Tibial nerve (tissue), 4 donors: ENCODE measurements at regions not wholly inside any gene's neighbourhood (a gene's known extent, or its start where the extent isn't known, plus 50 kb on each side); places are given as distances from the start of the nearest gene placed in this dataset.

ENCODE experiments used
- DNase-seq, 2 donors: peaks; one replicate each; pipeline ENCODE4 v3.0.0-alpha.2; 2019; ENCODE audit warnings: low spot score in 2 of 2
- H3K27ac ChIP-seq, 4 donors: fragments of 200-600 bp; sonication (generic) in 3 of 4; one replicate each; pipeline ENCODE4 v1.5.1; 2017 to 2019; ENCODE audit warnings: mild to moderate bottlenecking in 1 of 4
- H3K27me3 ChIP-seq, 2 donors: fragments of 200-600 bp; sonication (generic) in 1 of 2; one replicate each; pipeline versions ENCODE4 v1.5.1 to v1.6.0; 2017 to 2019
- H3K36me3 ChIP-seq, 3 donors: fragments of 200-600 bp; sonication (generic); one replicate each; pipeline ENCODE4 v1.5.1; 2018 to 2019
- H3K4me1 ChIP-seq, 4 donors: fragments of 200-600 bp; sonication (generic) in 3 of 4; one replicate each; pipeline ENCODE4 v1.5.1; 2017 to 2019
- H3K4me3 ChIP-seq, 4 donors: fragments of 200-600 bp; sonication (generic) in 3 of 4; one replicate each; pipeline ENCODE4 v1.5.1; 2017 to 2019; ENCODE audit warnings: mild to moderate bottlenecking in 1 of 4, moderate library complexity in 1 of 4
- H3K9me3 ChIP-seq, 4 donors: fragments of 200-600 bp; sonication (generic) in 3 of 4; one replicate each; pipeline ENCODE4 v1.5.1; 2017 to 2019
- CTCF ChIP-seq, 5 experiments: fragments of 200-600 bp in 3 of 5; fragments of 450-650 bp in 2 of 5; sonication (generic) in 3 of 5; IDR thresholded peaks; one replicate each; pipeline ENCODE4 v1.5.1; 2016 to 2019; ENCODE audit warnings: antibody characterized with exemption in 5 of 5, mild to moderate bottlenecking in 3 of 5, moderate library complexity in 2 of 5
- EP300 ChIP-seq, 2 donors: sonication (generic); formaldehyde crosslinking; IDR thresholded peaks; one replicate each; pipeline ENCODE4 v1.6.1; 2017; ENCODE audit warnings: antibody characterized with exemption in 2 of 2, mild to moderate bottlenecking in 1 of 2
- POLR2A ChIP-seq, 2 donors: fragments of 450-650 bp; IDR thresholded peaks; one replicate each; pipeline ENCODE4 v1.6.1; 2017; ENCODE audit warnings: antibody characterized with exemption in 2 of 2, mild to moderate bottlenecking in 2 of 2, moderate library complexity in 2 of 2
- WGBS, 2 donors: methylation state at CpG; one replicate each; pipeline ENCODE4 v1.1.5; 2018; 5-methylcytosine and 5-hydroxymethylcytosine counted together

DNA sequence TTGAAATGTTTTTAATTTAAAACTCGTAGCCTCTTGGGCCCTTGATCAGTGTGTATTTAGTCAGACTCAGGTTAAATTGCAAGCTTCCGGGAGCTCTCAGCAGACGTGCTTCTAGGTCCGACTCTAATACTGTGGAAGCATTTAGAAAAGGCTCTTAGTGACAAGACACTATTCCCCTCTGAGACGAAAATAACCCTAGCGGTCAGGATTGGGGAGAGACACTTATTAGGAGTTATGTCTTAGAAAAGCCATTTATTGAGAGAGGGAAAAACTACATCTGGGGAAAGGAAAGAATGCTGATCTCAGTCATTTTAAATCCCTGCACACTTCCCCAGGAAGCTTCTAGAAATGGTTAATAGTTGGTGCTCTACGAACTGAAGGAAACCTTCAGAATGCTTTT, 110.5 kb upstream of the NCK2 start:
- WGBS, 2 donors, result 51 to 61% methylated on average over 7 of the region's 7 CpGs
- no peak overlapping the region for H3K4me3 ChIP-seq
- no peak for TF ChIP-seq EP300 (IDR thresholded peaks at IDR 0.05)
- TF ChIP-seq POLR2A (IDR thresholded peaks at IDR 0.05), result no peak
- TF ChIP-seq CTCF (IDR thresholded peaks at IDR 0.05), result no peak

GRCh38 chr2:105631922-105632321, 112.8 kb upstream of the NCK2 start:
- H3K4me3 ChIP-seq, result no peak overlapping the region
- H3K36me3 ChIP-seq, result no peaks in the 10 kb centered on the region
- no peak for DNase-seq
- no peak overlapping the region for H3K27ac ChIP-seq
- no peaks in the 10 kb centered on the region for H3K9me3 ChIP-seq
- WGBS, 2 donors, result 91 to 95% methylated on average over 1 of the region's 1 CpG
- peaks cover 0 to 13% (median 5%) of the 10 kb centered on the region in 4 donors for H3K4me1 ChIP-seq
- TF ChIP-seq CTCF (IDR thresholded peaks at IDR 0.05) (no peak), EP300 (IDR thresholded peaks at IDR 0.05) (no peak), POLR2A (IDR thresholded peaks at IDR 0.05) (no peak)
- H3K27me3 ChIP-seq, result no peaks in the 10 kb centered on the region

More for the DNA sequence above, 110.5 kb upstream of the NCK2 start:
- H3K4me1 ChIP-seq, result peaks cover 0 to 13% (median 5%) of the 10 kb centered on the region in 4 donors
- no peaks in the 10 kb centered on the region for H3K27me3 ChIP-seq
- no peak for DNase-seq
- H3K36me3 ChIP-seq, result no peaks in the 10 kb centered on the region
- no peaks in the 10 kb centered on the region for H3K9me3 ChIP-seq
- no peak overlapping the region for H3K27ac ChIP-seq

- H3K4me1 ChIP-seq, result peaks cover 0 to 13% (median 5%) of the 10 kb centered on the region in 4 donors
- no peak overlapping the region for H3K4me3 ChIP-seq
- no peaks in the 10 kb centered on the region for H3K36me3 ChIP-seq
- H3K9me3 ChIP-seq, result no peaks in the 10 kb centered on the region
- TF ChIP-seq EP300 (IDR thresholded peaks at IDR 0.05), result no peak
- no peak for TF ChIP-seq CTCF (IDR thresholded peaks at IDR 0.05)
- TF ChIP-seq POLR2A (IDR thresholded peaks at IDR 0.05), result no peak
- DNase-seq, result no peak
- WGBS, 2 donors, result 84 to 86% methylated on average over 9 of the region's 9 CpGs
- no peak overlapping the region for H3K27ac ChIP-seq
- no peaks in the 10 kb centered on the region for H3K27me3 ChIP-seq
Observed at GRCh38 chr2:105631011-105631410, 113.7 kb upstream of the NCK2 start.

DNA sequence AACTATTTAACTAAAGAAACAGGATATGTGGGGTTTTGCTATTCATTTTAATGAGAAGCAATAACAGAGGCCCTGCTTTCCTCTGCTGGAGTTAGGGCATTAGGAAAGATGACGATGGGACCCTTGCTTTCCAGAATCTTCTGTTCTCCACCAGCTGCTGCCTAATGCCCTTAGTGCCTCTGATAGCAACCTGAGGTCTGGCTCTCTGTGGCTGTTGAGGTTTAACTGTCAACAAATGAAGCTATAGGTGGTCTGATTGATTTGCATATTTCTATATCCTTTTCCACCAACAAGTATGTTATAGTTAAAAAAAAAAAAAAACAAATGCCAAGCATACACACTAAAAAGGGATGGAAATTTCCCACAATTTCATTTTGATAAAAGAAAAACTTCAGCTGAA, 115.1 kb upstream of the NCK2 start:
- no peak for DNase-seq
- TF ChIP-seq POLR2A (IDR thresholded peaks at IDR 0.05) (no peak), EP300 (IDR thresholded peaks at IDR 0.05) (no peak), CTCF (IDR thresholded peaks at IDR 0.05) (no peak)
- Histone ChIP-seq H3K4me3 (no peak overlapping the region), H3K27ac (no peak overlapping the region), H3K36me3 (no peaks in the 10 kb centered on the region), H3K27me3 (no peaks in the 10 kb centered on the region), H3K4me1 (peaks cover 0 to 9% (median 2%) of the 10 kb centered on the region in 4 donors), H3K9me3 (no peaks in the 10 kb centered on the region)
- 80 to 85% methylated on average over 1 of the region's 1 CpG for WGBS, 2 donors

- H3K4me1 ChIP-seq, result no peaks in the 10 kb centered on the region
- TF ChIP-seq POLR2A (IDR thresholded peaks at IDR 0.05), result no peak
- no peak for TF ChIP-seq CTCF (IDR thresholded peaks at IDR 0.05)
- TF ChIP-seq EP300 (IDR thresholded peaks at IDR 0.05), result no peak
- no peak for DNase-seq
- 24 to 25% methylated on average over 3 of the region's 3 CpGs for WGBS, 2 donors
- H3K27me3 ChIP-seq, result no peaks in the 10 kb centered on the region
- no peak overlapping the region for H3K27ac ChIP-seq
- no peaks in the 10 kb centered on the region for H3K9me3 ChIP-seq
- H3K36me3 ChIP-seq, result no peaks in the 10 kb centered on the region
- H3K4me3 ChIP-seq, result no peak overlapping the region
Observed at GRCh38 chr2:105627534-105627933, 117.2 kb upstream of the NCK2 start.
